ENCODE measurements at regions not wholly inside any gene's neighbourhood (a gene's known extent, or its start where the extent isn't known, plus 50 kb on each side); places are given as distances from the start of the nearest gene placed in this dataset.

DNA sequence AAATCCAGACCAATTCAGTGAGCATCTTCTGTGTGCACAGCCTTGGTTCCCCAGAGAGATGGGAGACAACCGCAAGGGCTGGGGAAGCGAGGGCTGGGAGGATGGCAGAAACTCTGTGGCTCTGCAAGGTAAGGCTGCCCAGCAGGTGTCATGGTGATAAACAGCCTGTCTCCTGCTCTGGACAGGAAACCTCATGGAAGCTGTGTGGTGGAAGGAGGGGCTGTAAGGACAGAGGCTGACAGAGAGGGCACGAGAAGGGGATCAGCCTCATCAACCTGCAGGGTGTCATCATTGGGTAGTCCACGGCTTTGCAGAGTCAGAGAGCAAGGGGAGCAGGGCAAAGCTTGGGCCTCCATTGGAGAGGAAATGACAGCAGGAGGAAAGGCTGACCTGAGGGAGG, 138.4 kb upstream of the CADM1 start:
- TF ChIP-seq, protein P1, sequence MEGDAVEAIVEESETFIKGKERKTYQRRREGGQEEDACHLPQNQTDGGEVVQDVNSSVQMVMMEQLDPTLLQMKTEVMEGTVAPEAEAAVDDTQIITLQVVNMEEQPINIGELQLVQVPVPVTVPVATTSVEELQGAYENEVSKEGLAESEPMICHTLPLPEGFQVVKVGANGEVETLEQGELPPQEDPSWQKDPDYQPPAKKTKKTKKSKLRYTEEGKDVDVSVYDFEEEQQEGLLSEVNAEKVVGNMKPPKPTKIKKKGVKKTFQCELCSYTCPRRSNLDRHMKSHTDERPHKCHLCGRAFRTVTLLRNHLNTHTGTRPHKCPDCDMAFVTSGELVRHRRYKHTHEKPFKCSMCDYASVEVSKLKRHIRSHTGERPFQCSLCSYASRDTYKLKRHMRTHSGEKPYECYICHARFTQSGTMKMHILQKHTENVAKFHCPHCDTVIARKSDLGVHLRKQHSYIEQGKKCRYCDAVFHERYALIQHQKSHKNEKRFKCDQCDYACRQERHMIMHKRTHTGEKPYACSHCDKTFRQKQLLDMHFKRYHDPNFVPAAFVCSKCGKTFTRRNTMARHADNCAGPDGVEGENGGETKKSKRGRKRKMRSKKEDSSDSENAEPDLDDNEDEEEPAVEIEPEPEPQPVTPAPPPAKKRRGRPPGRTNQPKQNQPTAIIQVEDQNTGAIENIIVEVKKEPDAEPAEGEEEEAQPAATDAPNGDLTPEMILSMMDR (IDR thresholded peaks at IDR 0.05) = no peak
- TF ChIP-seq POLR2A (IDR thresholded peaks at IDR 0.05) = no peak
